COR-L47 (cell line): ENCODE measurements at regions not wholly inside any gene's neighbourhood (a gene's known extent, or its start where the extent isn't known, plus 50 kb on each side); places are given as distances from the start of the nearest gene placed in this dataset.

ENCODE experiments used
- DNase-seq: peaks from one replicate; lab custom pipeline; 2025; lab: John Stamatoyannopoulos, UW

- DNase-seq = no peak
These were observed 167.3 kb downstream of the TMEM18 start for GRCh38 chr2:509888-510287.

DNA sequence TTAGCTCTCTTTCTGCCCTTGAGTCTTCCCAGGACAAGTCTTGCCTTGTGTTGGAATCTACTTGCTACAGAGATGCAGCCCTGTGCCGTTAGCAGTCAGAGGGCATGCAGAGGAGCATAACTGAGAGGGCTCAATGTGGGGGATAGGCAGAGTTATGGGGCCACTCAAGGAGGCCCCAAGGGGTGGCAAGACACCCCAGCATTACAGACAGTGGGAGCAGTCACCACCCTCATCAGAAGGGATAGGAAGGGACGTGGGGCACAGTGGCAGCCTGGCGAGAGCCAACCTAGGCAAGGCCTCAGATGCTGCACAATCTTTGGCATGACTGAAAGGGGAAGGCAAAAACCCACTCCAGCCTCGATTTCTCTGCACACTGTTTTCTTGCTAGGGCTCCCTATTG lies 169.1 kb downstream of the TMEM18 start:
- DNase-seq = no peak

DNA sequence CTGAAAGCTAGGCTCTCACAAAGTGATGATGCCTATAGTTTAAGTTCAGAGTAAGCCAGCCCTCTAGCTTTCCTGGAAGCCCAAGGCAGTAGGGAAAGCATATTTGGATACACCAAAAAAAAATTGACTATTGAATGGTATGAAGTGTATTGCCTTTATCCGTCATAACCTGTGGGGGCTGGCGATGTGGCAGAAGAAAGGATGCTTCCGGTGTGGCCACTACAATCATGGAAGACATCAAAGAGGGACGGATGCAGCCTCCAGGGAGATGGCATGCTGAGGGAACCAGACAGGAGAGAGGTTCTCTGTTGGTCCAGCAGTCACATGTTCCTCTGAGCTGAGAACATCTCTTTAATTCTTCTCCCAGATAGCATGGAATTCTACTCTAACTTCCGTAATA lies 170.3 kb downstream of the TMEM18 start:
- no peak for DNase-seq

DNA sequence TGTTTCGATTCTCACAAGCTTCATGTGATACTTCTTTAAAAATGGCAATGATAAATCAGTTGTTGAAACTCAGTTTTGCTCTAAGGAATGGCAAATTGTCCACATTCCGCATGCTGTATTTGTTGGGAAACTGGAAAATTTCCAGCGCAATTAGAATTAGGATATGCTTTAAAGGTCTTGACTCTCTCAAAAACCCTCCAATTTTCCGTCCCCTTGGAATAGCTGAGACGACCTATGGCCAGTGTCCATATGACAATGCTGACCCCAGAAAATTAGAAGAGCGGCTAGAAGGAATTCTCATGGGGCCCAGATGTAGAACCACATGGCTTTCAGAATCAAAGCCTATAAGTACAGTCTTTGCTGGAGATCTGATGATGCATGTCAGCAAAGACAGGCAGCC lies 170.8 kb downstream of the TMEM18 start:
- no peak for DNase-seq

DNA sequence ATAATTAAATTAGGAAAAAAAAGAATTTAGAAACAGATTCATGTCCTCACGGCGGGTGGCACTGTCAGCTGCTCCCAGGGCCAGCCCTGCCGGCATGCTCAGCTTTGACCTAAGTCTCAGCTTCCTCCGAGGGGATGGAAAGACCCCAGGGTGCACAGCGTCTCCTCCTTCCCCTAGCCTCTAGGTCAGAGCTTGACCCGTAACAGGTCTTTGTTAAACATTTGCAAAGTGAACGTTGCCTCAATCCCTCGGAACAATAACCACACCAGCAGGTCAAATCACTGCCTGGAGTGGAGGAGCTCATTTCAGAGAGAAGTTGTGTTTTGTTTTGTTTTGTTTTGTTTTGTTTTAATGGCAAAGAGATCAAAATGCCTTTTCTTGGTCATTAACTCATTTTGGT lies 171.3 kb downstream of the TMEM18 start:
- DNase-seq = no peak

- DNase-seq = no peak
These were observed 173.8 kb downstream of the TMEM18 start for GRCh38 chr2:503288-503999.

DNA sequence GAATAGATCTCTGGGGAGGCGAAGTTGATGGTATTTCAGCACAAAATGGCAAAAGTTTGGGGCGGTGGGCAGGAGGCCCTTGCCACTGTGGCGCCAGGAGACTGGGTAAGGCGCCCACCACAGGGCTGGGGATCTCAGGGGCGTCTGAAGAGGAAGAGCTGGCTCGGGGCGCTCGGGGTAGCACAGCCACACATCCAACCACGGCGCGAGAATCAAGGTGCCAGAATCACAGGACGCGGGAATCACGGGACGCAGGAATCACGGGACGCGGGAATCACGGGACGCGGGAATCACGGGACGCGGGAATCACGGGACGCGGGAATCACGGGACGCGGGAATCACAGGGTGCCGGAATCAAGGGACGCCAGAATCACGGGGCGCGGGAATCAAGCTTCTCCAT lies 174.4 kb downstream of the TMEM18 start:
- no peak for DNase-seq

DNA sequence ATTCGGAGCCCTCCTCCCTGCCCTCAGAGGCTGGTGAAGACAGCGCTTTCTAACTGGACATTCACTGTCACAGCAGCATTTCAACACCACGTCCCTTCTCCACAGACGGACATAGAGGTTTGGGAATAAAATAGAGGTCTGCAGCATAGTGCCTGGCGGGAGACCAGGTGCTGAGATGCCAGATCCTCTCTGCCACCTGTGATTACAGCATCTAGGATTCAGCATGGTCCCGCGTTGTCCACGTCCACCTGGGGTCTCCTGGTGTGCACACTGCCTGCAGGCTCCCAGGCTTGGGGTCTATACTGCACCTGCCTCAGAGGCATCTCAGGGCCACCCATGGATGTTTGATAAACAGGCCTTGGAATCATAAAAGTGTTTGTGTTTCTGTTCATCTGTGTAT lies 175.5 kb downstream of the TMEM18 start:
- DNase-seq = no peak

DNA sequence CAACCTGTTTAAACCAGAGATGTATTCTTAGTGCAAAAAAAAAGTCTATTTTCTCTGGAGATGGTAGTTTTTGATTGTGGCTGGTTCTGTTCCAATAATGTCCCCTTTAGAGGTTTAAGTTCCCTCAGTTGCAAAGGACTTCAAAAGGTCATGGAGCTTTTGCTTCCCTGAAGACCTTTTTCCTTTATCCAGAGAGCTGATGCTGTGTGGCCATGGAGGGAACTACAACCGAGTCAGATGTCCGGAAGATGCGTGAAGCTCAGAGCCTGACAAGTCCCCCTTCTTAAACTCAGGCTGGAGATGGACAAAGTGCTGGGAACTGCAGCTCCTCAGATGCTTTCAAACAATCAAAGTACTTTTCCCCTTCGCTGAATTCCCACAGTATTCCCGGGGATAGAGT lies 176.1 kb downstream of the TMEM18 start:
- DNase-seq = no peak

DNA sequence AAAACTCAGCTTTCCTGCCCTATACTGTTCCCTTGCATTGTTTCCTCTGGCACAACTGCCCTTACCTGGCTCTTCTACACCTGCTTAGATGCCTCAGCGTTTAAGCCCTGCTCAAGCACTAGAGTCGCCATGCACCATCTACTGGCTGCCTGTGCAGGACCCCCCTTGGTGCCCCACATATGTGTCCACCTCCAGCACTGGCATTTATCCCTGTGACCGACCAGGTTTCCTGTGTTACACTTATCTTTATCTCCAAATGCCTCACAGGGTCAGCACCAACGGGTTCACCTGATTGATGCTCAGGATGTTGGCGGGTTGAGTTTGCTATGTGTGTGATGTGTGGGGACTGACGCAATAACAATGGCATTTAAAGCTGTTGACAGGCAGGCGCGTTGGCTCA lies 177.5 kb downstream of the TMEM18 start:
- DNase-seq = no peak

DNA sequence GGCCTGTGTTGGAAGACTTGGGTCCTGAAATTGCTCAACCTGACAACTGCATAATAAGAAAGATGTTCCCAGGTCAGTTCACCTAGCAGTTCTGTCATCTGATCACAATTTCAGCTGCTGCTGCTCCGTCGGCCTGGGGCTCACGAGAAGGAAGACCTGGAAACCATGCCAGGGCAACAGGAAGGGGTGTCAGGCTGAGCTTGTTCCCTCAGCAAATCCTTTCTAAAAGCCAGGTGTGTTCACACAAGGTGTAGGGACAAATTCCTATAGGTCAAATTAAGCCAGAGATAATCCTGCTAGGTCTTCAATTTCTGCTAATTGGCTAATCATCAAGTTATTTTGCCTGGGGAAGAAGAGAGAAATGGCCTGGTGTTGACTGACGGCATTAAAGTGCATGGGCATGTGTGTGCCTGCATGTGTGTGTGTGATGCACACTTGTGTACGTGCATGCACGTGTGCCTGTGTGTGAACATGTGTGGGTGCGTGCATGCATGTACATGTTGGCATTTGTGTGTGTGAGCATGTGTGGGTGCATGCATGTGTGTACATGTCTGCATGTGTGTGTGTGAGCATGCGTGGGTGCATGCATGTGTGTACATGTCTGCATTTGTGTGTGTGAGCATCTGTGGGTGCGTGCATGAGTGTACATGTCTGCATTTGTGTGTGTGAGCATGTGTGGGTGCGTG lies 178.6 kb downstream of the TMEM18 start:
- DNase-seq = no peak

GRCh38 chr2:497770-498492 lies 179.3 kb downstream of the TMEM18 start:
- DNase-seq = no peak

GRCh38 chr2:496729-497128 lies 180.5 kb downstream of the TMEM18 start:
- DNase-seq = no peak

- no peak for DNase-seq
These were observed 181.4 kb downstream of the TMEM18 start for GRCh38 chr2:495745-496275.

GRCh38 chr2:494853-495252 lies 182.4 kb downstream of the TMEM18 start:
- no peak for DNase-seq

GRCh38 chr2:493228-493627 lies 184.0 kb downstream of the TMEM18 start:
- DNase-seq = no peak

DNA sequence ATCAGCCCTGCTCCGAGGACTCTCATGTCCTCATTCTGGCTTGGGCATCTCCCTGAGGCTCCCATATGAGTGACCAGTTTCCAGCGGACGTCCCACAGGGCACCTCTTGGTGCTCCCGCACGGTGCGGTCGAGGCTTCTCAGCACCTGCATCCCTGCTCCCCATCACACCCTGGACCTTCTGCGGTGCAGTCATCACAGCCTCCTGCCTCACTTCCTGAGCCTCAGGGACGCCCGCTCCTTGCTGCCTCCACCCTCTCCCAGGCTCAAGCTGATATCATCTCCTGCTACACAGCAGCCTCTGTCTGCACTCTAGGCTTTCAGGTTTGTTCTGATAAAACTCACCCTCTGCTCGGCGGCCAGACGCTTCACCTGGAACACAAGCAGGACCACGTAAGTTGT lies 185.0 kb downstream of the TMEM18 start:
- DNase-seq = no peak

DNA sequence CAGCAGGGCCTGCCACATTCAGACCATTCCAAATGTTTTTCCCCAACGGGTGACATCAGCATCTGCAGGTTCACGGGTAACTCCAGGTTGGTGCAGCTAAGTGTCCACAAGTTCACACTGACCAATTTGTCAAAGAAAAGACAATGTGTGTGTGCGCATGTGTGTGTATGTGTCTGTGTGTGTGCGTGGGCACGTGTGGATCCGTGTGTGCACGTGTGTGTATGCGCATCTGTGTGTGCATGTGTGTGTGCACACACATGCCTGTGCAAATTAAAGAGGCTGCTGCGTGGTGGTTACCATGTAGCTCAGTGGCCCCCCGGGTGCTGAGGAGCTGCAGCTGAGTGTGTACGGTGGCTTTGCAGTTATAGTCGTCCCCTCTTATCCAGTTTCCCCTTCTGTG lies 187.4 kb downstream of the TMEM18 start:
- DNase-seq = no peak

- no peak for DNase-seq
These were observed 188.1 kb downstream of the TMEM18 start for GRCh38 chr2:489084-489483.

DNA sequence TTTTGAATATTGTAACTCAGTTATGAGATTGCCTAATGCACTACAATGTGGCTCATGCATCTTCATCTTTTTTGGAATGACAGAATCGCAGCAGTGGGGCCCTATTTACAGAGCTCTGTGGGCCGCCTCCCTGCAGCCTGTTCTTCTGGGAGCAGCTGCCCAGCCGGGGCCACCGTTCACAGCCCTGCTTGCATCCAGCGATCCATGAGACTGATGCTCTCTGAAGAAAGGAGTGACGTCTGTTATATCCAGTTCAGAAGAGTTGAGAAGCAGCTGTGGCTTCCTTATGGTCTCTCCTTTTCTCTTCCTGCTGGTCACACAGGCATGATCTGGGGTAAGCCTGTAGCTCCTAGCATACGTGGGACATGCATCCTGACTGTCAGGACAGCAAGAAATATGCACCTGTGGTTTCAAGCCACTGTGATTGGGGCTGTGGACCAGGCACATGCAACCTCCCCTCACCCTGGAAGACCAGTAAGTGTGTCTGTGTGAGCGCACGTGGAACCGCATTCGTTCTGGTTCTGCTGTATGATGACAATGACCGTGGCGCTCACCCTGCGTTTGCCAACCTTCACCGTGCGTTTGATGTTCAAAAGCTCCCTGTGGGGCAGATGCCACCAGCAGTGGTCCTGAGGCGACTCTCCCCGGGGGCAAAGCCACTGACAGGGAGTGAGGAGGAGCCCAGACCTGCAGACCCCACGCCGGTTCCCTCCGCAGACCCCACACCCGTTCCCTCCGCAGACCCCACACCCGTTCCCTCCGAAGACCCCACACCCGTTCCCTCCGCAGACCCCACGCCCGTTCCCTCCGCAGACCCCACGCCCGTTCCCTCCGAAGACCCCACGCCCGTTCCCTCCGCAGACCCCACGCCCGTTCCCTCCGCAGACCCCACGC lies 189.8 kb downstream of the TMEM18 start:
- DNase-seq = no peak

DNA sequence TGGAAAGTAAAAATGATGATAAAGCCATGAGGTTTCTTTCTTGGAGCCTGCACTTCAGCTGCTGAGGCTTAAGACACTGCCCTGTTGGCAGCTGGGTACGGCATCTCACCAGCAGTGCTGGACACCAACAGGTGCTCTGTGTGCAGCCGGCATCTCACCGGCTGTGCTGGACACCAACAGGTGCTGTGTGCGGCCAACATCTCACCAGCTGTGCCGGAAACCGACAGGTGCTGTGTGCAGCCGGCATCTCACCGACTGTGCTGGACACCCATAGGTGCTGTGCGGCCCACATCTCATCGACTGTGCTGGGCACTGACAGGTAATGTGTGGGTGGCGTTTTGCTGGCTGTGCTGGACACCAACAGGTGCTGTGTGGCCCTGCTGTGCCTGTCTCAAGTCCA lies 190.8 kb downstream of the TMEM18 start:
- peak; percentile 82 for DNase-seq

DNA sequence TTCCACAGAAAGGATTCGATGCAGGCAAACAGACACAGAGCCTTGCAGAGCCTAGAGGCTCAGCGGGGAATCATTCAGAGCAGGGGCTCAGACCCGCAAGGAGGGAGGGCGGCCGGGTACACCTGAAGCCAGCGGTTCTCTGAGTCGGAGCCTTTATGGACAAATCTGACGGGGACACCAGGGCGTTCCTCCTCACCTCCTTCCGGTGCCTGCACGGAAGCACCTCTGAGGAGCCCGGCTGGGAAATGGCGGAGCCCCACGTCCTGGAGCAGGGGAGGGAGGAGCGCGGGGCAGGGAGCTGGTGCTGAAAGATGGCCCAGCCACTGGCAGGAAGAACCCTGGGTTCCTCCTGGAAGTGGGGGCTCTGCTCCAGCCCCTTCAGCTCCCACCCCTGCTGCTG lies 193.5 kb upstream of the ALKAL2 start:
- DNase-seq = no peak
